HepG2 (cell line): ENCODE measurements at regions not wholly inside any gene's neighbourhood (a gene's known extent, or its start where the extent isn't known, plus 50 kb on each side); places are given as distances from the start of the nearest gene placed in this dataset.

Experiments
- ATAD3A ChIP-seq: sonication (generic); formaldehyde crosslinking; IDR thresholded peaks from 2 replicates; pipeline ENCODE4 v1.4.0; 2020; ENCODE audit warnings: missing genetic modification reagents
- ERF ChIP-seq: IDR thresholded peaks from 2 replicates; pipeline ENCODE4 v1.6.1; 2018; ENCODE audit warnings: missing biosample characterization, missing genetic modification reagents
- HDAC1 ChIP-seq: sonication (generic); formaldehyde crosslinking; IDR thresholded peaks from 2 replicates; pipeline ENCODE4 v1.5.1; 2020; ENCODE audit warnings: mild to moderate bottlenecking, missing genetic modification reagents
- NCOA5 ChIP-seq: sonication (generic); formaldehyde crosslinking; IDR thresholded peaks from 2 replicates; pipeline ENCODE4 v1.4.0; 2020; ENCODE audit warnings: missing genetic modification reagents
- NFE2L1 ChIP-seq: sonication (generic); formaldehyde crosslinking; IDR thresholded peaks from 2 replicates; pipeline ENCODE4 v1.4.0; 2020; ENCODE audit warnings: missing genetic modification reagents, mild to moderate bottlenecking, borderline replicate concordance
- NR0B2 ChIP-seq: sonication (generic); formaldehyde crosslinking; IDR thresholded peaks from 2 replicates; pipeline ENCODE4 v1.4.0; 2020; ENCODE audit warnings: mild to moderate bottlenecking, missing genetic modification reagents
- PATZ1 ChIP-seq: sonication (generic); formaldehyde crosslinking; IDR thresholded peaks from 2 replicates; pipeline ENCODE4 v1.4.0; 2020; ENCODE audit warnings: missing genetic modification reagents
- POGK ChIP-seq: sonication (generic); formaldehyde crosslinking; conservative IDR thresholded peaks from 2 replicates; pipeline ENCODE4 v1.8.0; 2022; ENCODE audit warnings: mild to moderate bottlenecking, moderate library complexity, missing genetic modification reagents
- REXO4 ChIP-seq: sonication (generic); formaldehyde crosslinking; IDR thresholded peaks from 2 replicates; pipeline ENCODE4 v1.8.0; 2022; ENCODE audit warnings: missing genetic modification reagents, mild to moderate bottlenecking, borderline replicate concordance
- SIX4 ChIP-seq: sonication (generic); formaldehyde crosslinking; IDR thresholded peaks from 2 replicates; pipeline ENCODE4 v1.4.0; 2020; ENCODE audit warnings: missing genetic modification reagents
- SMAD1 ChIP-seq: sonication (generic); formaldehyde crosslinking; IDR thresholded peaks from 2 replicates; pipeline ENCODE4 v1.4.0; 2020; ENCODE audit warnings: missing genetic modification reagents, low read depth, mild to moderate bottlenecking, borderline replicate concordance
- STAT6 ChIP-seq: sonication (generic); formaldehyde crosslinking; IDR thresholded peaks from 2 replicates; pipeline ENCODE4 v1.4.0; 2020; ENCODE audit warnings: missing genetic modification reagents, mild to moderate bottlenecking, borderline replicate concordance
- TCF7L2 ChIP-seq: IDR thresholded peaks from 2 replicates; pipeline ENCODE4 v1.6.1; 2011; ENCODE audit warnings: mild to moderate bottlenecking, low read depth, low read length, moderate library complexity
- XRCC5 ChIP-seq: fragments of 200-400 bp; formaldehyde crosslinking; optimal IDR thresholded peaks from 2 replicates; pipeline ENCODE3; 2017; ENCODE audit warnings: mild to moderate bottlenecking, low read length
- ZFAT ChIP-seq: sonication (generic); formaldehyde crosslinking; conservative IDR thresholded peaks from 2 replicates; pipeline ENCODE4 v1.8.1; 2023; ENCODE audit warnings: missing genetic modification reagents, inconsistent platforms
- ZFP36L1 ChIP-seq: sonication (generic); formaldehyde crosslinking; IDR thresholded peaks from 2 replicates; pipeline ENCODE4 v1.8.0; 2022; ENCODE audit warnings: mild to moderate bottlenecking, missing genetic modification reagents, moderate library complexity
- ZNF138 ChIP-seq: sonication (generic); formaldehyde crosslinking; IDR thresholded peaks from 2 replicates; pipeline ENCODE4 v1.5.0; 2020; ENCODE audit warnings: mild to moderate bottlenecking, low read depth, missing genetic modification reagents
- ZNF143 ChIP-seq: sonication (generic); formaldehyde crosslinking; IDR thresholded peaks from 2 replicates; pipeline ENCODE4 v1.4.0; 2020; ENCODE audit warnings: missing genetic modification reagents
- ZNF34 ChIP-seq: sonication (generic); formaldehyde crosslinking; IDR thresholded peaks from 2 replicates; pipeline ENCODE4 v1.4.0; 2020; ENCODE audit warnings: mild to moderate bottlenecking, missing genetic modification reagents, borderline replicate concordance
- ZNF883 ChIP-seq: sonication (generic); formaldehyde crosslinking; IDR thresholded peaks from 2 replicates; pipeline ENCODE4 v1.5.1; 2020; ENCODE audit warnings: mild to moderate bottlenecking, missing genetic modification reagents; ENCODE audit errors: not compliant biosample characterization
- ZSCAN12 ChIP-seq: sonication (generic); formaldehyde crosslinking; IDR thresholded peaks from 2 replicates; pipeline ENCODE4 v1.9.0; 2021; ENCODE audit warnings: mild to moderate bottlenecking, missing genetic modification reagents

GRCh38 chr15:38072348-38073177 lies 138.1 kb downstream of the TMCO5A start (continued):
- TF ChIP-seq POGK (CRISPR knock-in tag) (peak; percentile 76; the same call in 1 of the 2 replicates), SMAD1 (CRISPR knock-in tag) (no peak), ZNF143 (CRISPR knock-in tag) (0 out of 2 replicates have a peak, but pooled peaks have one; percentile 20), ERF (CRISPR knock-in tag) (peak; percentile 53; the same call in 1 of the 2 replicates), PATZ1 (CRISPR knock-in tag) (peak; percentile 56; the same call in 1 of the 2 replicates), ATAD3A (CRISPR knock-in tag) (no peak), XRCC5 (peak; percentile 35), REXO4 (CRISPR knock-in tag) (0 out of 2 replicates have a peak, but pooled peaks have one; percentile 16), SIX4 (CRISPR knock-in tag) (no peak), HDAC1 (CRISPR knock-in tag) (no peak), TCF7L2 (no peak), ZSCAN12 (CRISPR knock-in tag) (no peak), ZFP36L1 (CRISPR knock-in tag) (no peak; the same call in 1 of the 2 replicates), NCOA5 (CRISPR knock-in tag) (no peak), ZNF34 (CRISPR knock-in tag) (no peak), ZNF138 (no peak), NFE2L1 (no peak), ZNF883 (CRISPR knock-in tag) (no peak), STAT6 (no peak), NR0B2 (CRISPR knock-in tag) (no peak), ZFAT (CRISPR knock-in tag) (0 out of 2 replicates have a peak, but pooled peaks have one; percentile 32)
